OCI-LY7 (cell line): ENCODE measurements at regions not wholly inside any gene's neighbourhood (a gene's known extent, or its start where the extent isn't known, plus 50 kb on each side); places are given as distances from the start of the nearest gene placed in this dataset.

ENCODE experiments used
- BruUV-seq: library from RNA; stranded (reverse); fragments of 400-500 nt; replicated peaks from 2 replicates; lab custom pipeline; 2021; lab: Mats Ljungman, UMichigan
- CTCF ChIA-PET: fragments of 300-600 bp; sonication (Branson Sonifier 250); formaldehyde crosslinking; loops from one replicate; lab custom pipeline; 2022; ENCODE audit warnings: antibody characterized with exemption; ENCODE audit not compliant: unreplicated experiment; lab: Charles Lee
- POLR2A ChIA-PET: fragments of 300-600 bp; sonication (Branson Sonifier 250); formaldehyde crosslinking; loops from one replicate; lab custom pipeline; 2022; ENCODE audit warnings: antibody characterized with exemption; lab: Charles Lee
- DNase-seq: peaks from one replicate; pipeline ENCODE4 v3.0.0-alpha.2; 2015; ENCODE audit warnings: low spot score
- H2AFZ ChIP-seq: fragments of 200-600 bp; sonication (generic), shearing (Covaris generic); 2 replicates; pipeline ENCODE4 v1.6.1; 2014; ENCODE audit warnings: mild to moderate bottlenecking, antibody characterized with exemption, low read length, moderate library complexity
- H3K27ac ChIP-seq: fragments of 200-600 bp; sonication (generic); 2 replicates; pipeline ENCODE4 v1.5.1; 2014; ENCODE audit warnings: mixed run types, low read depth, mild to moderate bottlenecking, moderate library complexity, low read length, inconsistent platforms; ENCODE audit not compliant: poor library complexity, severe bottlenecking
- H3K36me3 ChIP-seq: fragments of 200-600 bp; sonication (generic); 2 replicates; pipeline ENCODE4 v1.6.1; 2014; ENCODE audit warnings: mild to moderate bottlenecking, antibody characterized with exemption, low read length, moderate library complexity, mixed read lengths; ENCODE audit not compliant: insufficient read depth
- H3K4me1 ChIP-seq: fragments of 200-600 bp; sonication (generic); 2 replicates; pipeline ENCODE4 v1.5.1; 2014; ENCODE audit warnings: mild to moderate bottlenecking, low read length; ENCODE audit not compliant: insufficient read depth, poor library complexity, severe bottlenecking
- H3K4me2 ChIP-seq: fragments of 200-600 bp; sonication (generic); 2 replicates; pipeline ENCODE4 v1.6.1; 2014; ENCODE audit warnings: mild to moderate bottlenecking, low read length
- H3K4me3 ChIP-seq: fragments of 200-600 bp; sonication (generic); 2 replicates; pipeline ENCODE4 v1.5.1; 2014; ENCODE audit warnings: mild to moderate bottlenecking, low read depth, low read length; ENCODE audit not compliant: poor library complexity, severe bottlenecking
- H3K79me2 ChIP-seq: fragments of 200-600 bp; sonication (generic); 2 replicates; pipeline ENCODE4 v1.6.1; 2016; ENCODE audit warnings: low read depth, mild to moderate bottlenecking, low read length, moderate library complexity, mixed read lengths; ENCODE audit not compliant: insufficient read depth
- H3K9me2 ChIP-seq: fragments of 200-600 bp; sonication (generic); 2 replicates; pipeline ENCODE4 v1.6.1; 2016; ENCODE audit warnings: mild to moderate bottlenecking, low read length, mixed read lengths; ENCODE audit not compliant: insufficient read depth
- H3K9me3 ChIP-seq: fragments of 200-600 bp; sonication (generic); 2 replicates; pipeline ENCODE4 v1.6.1; 2014; ENCODE audit warnings: mild to moderate bottlenecking, mixed run types, low read length, mixed read lengths
- H4K20me1 ChIP-seq: fragments of 200-600 bp; sonication (generic); 2 replicates; pipeline ENCODE4 v1.6.1; 2014; ENCODE audit warnings: mild to moderate bottlenecking, antibody characterized with exemption, low read length, moderate library complexity, mixed read lengths; ENCODE audit not compliant: insufficient read depth
- EZH2phosphoT487 ChIP-seq: fragments of 200-600 bp; sonication (generic); IDR thresholded peaks from 2 replicates; pipeline ENCODE4 v1.6.1; 2018; ENCODE audit warnings: low read depth, borderline replicate concordance, mild to moderate bottlenecking, mixed run types, antibody characterized with exemption, low read length, moderate library complexity, mixed read lengths
- intact Hi-C: fragments of 100-400 bp; cut with micrococcal nuclease; formaldehyde crosslinking; loops from one replicate; pipeline ENCODE4 v1.10.0; 2022; ENCODE audit not compliant: unreplicated experiment
- TF ChIP-seq, protein P1 (sequence below): fragments of 200-600 bp; sonication (generic); conservative IDR thresholded peaks from 2 replicates; pipeline ENCODE4 v1.5.1; 2014; ENCODE audit warnings: mild to moderate bottlenecking, antibody characterized with exemption, low read length, moderate library complexity, mixed read lengths

DNA sequence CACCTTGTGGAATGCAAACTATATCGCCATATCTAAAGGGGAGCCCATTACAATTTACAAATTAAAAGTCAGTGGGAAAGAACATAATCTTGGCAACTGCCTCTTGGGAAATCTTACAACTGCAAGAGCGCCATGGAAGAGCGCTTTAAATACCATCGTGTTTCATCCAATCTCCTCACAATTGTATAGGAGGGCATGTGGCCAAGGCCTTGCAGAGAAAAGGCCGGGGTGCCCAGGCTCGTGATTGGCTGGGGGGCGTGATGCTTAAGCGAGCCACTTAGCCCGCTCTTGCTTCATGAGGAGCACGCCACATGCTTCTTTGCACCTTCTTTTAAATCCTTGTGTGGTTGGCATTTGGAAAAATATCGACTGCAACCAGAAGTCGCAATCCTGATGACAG, 69.8 kb upstream of the NFIB start:
- no peak for TF ChIP-seq EZH2phosphoT487
- TF ChIP-seq, protein P1, sequence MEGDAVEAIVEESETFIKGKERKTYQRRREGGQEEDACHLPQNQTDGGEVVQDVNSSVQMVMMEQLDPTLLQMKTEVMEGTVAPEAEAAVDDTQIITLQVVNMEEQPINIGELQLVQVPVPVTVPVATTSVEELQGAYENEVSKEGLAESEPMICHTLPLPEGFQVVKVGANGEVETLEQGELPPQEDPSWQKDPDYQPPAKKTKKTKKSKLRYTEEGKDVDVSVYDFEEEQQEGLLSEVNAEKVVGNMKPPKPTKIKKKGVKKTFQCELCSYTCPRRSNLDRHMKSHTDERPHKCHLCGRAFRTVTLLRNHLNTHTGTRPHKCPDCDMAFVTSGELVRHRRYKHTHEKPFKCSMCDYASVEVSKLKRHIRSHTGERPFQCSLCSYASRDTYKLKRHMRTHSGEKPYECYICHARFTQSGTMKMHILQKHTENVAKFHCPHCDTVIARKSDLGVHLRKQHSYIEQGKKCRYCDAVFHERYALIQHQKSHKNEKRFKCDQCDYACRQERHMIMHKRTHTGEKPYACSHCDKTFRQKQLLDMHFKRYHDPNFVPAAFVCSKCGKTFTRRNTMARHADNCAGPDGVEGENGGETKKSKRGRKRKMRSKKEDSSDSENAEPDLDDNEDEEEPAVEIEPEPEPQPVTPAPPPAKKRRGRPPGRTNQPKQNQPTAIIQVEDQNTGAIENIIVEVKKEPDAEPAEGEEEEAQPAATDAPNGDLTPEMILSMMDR, result no peak
- no peak overlapping the region for H3K4me3 ChIP-seq
- no peaks in the 10 kb centered on the region for H3K9me3 ChIP-seq
- H3K79me2 ChIP-seq, result no peaks in the 10 kb centered on the region
- no TSS peak for BruUV-seq
- H2AFZ ChIP-seq, result no peak overlapping the region
- H4K20me1 ChIP-seq, result no peaks in the 10 kb centered on the region
- CTCF ChIA-PET, result no interaction called here
- no peak for DNase-seq
- no peaks in the 10 kb centered on the region for H3K9me2 ChIP-seq
- H3K27ac ChIP-seq, result no peak overlapping the region
- no peak overlapping the region for H3K4me2 ChIP-seq
- no peaks in the 10 kb centered on the region for H3K36me3 ChIP-seq
- H3K4me1 ChIP-seq, result no peaks in the 10 kb centered on the region
- POLR2A ChIA-PET, result interaction anchor here (0.5 kb wide), 1 partner anchor 24 kb away, joined by 3 read pairs; no protein-coding TSS in a partner anchor
- intact Hi-C loops, result no loop called here

DNA sequence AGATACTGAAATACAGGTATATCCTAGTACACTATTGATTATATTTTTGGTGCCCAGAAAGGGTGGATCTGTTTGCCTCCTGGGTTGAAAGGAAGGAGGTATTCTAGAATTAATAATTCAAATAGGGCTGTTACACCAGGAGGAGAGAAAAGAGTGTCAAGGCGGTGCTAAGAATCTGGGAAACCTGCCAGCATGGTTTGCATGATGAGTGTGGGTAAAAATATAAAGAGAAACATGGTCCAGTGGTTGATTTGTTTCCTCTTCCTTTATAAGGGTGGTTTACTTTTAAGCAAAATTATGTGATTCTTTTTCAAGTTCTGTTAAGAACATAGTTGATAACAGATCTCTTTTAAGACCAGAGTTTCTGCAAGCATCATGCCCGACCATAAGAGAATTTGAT, 69.4 kb upstream of the NFIB start:
- no peak overlapping the region for H3K27ac ChIP-seq
- no peaks in the 10 kb centered on the region for H3K9me2 ChIP-seq
- ChIA-PET CTCF (no interaction called here), POLR2A (no interaction called here)
- no peaks in the 10 kb centered on the region for H4K20me1 ChIP-seq
- no peaks in the 10 kb centered on the region for H3K9me3 ChIP-seq
- intact Hi-C loops, result no loop called here
- no peaks in the 10 kb centered on the region for H3K4me1 ChIP-seq
- no peak for DNase-seq
- H3K36me3 ChIP-seq, result no peaks in the 10 kb centered on the region
- H3K79me2 ChIP-seq, result no peaks in the 10 kb centered on the region
- no TSS peak for BruUV-seq
- H3K4me3 ChIP-seq, result no peak overlapping the region
- H2AFZ ChIP-seq, result no peak overlapping the region
- no peak overlapping the region for H3K4me2 ChIP-seq
- TF ChIP-seq, protein P1, result no peak
- TF ChIP-seq EZH2phosphoT487, result no peak

DNA sequence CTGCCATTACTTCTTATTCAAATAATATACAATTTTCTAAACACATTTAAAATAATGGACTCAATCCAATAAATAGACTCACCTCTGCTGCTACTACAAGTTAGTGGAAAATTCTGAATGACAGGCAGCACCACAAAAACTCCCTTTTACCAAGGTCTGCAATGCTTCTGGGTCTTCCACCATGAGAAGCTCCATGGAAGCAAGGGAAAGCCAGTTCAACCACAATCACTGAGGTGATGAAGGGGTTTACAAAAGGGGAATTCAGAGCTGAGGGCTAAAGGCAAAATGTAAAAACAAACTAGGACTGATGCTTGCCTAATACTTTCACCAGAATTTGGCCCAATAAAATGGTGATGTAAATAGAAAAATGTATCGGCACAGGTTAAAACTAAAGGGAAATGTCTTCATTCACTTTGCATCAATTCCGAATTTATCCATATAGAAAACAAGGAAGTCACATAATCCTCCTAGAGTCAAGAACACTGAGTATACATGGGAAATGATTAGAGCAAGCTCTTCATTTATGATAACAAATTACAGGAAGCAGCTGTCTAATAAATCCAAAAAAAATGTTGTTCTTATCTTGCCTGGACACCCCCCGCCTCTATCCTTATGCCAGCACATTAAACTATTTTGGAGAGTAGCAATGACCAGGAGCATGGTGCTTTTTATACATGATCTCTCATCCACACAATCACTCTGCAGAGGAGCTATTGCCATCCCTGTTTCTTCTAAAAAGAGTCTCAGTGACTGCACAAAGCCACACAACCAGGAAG, 66.3 kb upstream of the NFIB start:
- TF ChIP-seq, protein P1, result no peak
- no peak for TF ChIP-seq EZH2phosphoT487
- POLR2A ChIA-PET, result no interaction called here
- H2AFZ ChIP-seq, result no peak overlapping the region

More for the DNA sequence above, 66.3 kb upstream of the NFIB start:
- Histone ChIP-seq H4K20me1 (no peaks in the 10 kb centered on the region), H3K9me2 (no peaks in the 10 kb centered on the region), H3K4me2 (no peak overlapping the region), H3K4me1 (no peaks in the 10 kb centered on the region), H3K9me3 (no peaks in the 10 kb centered on the region), H3K27ac (no peak overlapping the region), H3K4me3 (no peak overlapping the region), H3K79me2 (no peaks in the 10 kb centered on the region), H3K36me3 (no peaks in the 10 kb centered on the region)
- intact Hi-C loops, result no loop called here
- DNase-seq, result no peak
- CTCF ChIA-PET, result no interaction called here
- no TSS peak for BruUV-seq
